Adrenal gland (tissue), 5 donors: ENCODE measurements at regions not wholly inside any gene's neighbourhood (a gene's known extent, or its start where the extent isn't known, plus 50 kb on each side); places are given as distances from the start of the nearest gene placed in this dataset.
"Not testable (repeated sequence)": the region's sequence is repeated elsewhere in the genome, so short reads cannot be mapped to it uniquely, and the experiment has no call there.

ENCODE experiments used
- CTCF ChIP-seq, 6 experiments: fragments of 450-650 bp in 4 of 6; fragments of 200-600 bp in 2 of 6; sonication (generic) in 1 of 6; IDR thresholded peaks; 1 replicate in 5 of 6; 2 replicates in 1 of 6; pipeline versions ENCODE4 v1.5.1 to v1.8.0; 2016 to 2021; ENCODE audit warnings: antibody characterized with exemption in 6 of 6, mild to moderate bottlenecking in 2 of 6, moderate library complexity in 1 of 6
- POLR2A ChIP-seq, 2 donors: fragments of 450-650 bp; IDR thresholded peaks; one replicate each; pipeline ENCODE4 v1.6.1; 2017; ENCODE audit warnings: antibody characterized with exemption in 2 of 2, mild to moderate bottlenecking in 2 of 2, moderate library complexity in 1 of 2
- donor health status: DM: no; HTN: no; CAD: no.

GRCh38 chr1:143502038-143502437, 469.7 kb downstream of the FAM72C start:
- not testable (repeated sequence) for TF ChIP-seq CTCF, POLR2A (IDR thresholded peaks at IDR 0.05)
